DOHH2 (cell line): ENCODE measurements at regions not wholly inside any gene's neighbourhood (a gene's known extent, or its start where the extent isn't known, plus 50 kb on each side); places are given as distances from the start of the nearest gene placed in this dataset.
"Not testable (repeated sequence)": the region's sequence is repeated elsewhere in the genome, so short reads cannot be mapped to it uniquely, and the experiment has no call there.

Source experiments
- H3F3A ChIP-seq: fragments of 200-600 bp; sonication (generic), shearing (Covaris generic); 2 replicates; pipeline ENCODE4 v1.6.0; 2016; ENCODE audit warnings: antibody characterized with exemption, mild to moderate bottlenecking; ENCODE audit not compliant: control insufficient read depth, insufficient read depth
- H3K27ac ChIP-seq: fragments of 200-600 bp; sonication (generic); 2 replicates; pipeline ENCODE4 v1.5.1; 2014; ENCODE audit warnings: low read depth, mild to moderate bottlenecking, low read length, moderate library complexity
- H3K27me3 ChIP-seq: fragments of 200-600 bp; sonication (generic); 2 replicates; pipeline ENCODE4 v1.6.1; 2014; ENCODE audit warnings: mild to moderate bottlenecking, low read length, mixed read lengths; ENCODE audit not compliant: control insufficient read depth
- H3K36me3 ChIP-seq: fragments of 200-600 bp; sonication (generic); 2 replicates; pipeline ENCODE4 v1.6.1; 2014; ENCODE audit warnings: mild to moderate bottlenecking, low read length, moderate library complexity, mixed read lengths; ENCODE audit not compliant: control insufficient read depth
- H3K4me1 ChIP-seq: fragments of 200-600 bp; sonication (generic); 2 replicates; pipeline ENCODE4 v1.6.1; 2014; ENCODE audit warnings: mild to moderate bottlenecking, low read length, mixed read lengths; ENCODE audit not compliant: control insufficient read depth
- H3K4me2 ChIP-seq: fragments of 200-600 bp; sonication (generic); 2 replicates; pipeline ENCODE4 v1.6.0; 2014; ENCODE audit warnings: mild to moderate bottlenecking, low read length, moderate library complexity
- H3K4me3 ChIP-seq: fragments of 200-600 bp; sonication (generic); 2 replicates; pipeline ENCODE4 v1.5.1; 2014; ENCODE audit warnings: mild to moderate bottlenecking, low read length, mixed read lengths
- H3K79me2 ChIP-seq: fragments of 200-600 bp; sonication (generic); 2 replicates; pipeline ENCODE4 v1.6.1; 2014; ENCODE audit warnings: mild to moderate bottlenecking, low read length, mixed read lengths; ENCODE audit not compliant: control insufficient read depth
- H3K9me2 ChIP-seq: fragments of 200-600 bp; sonication (generic); replicated peaks from 2 replicates; pipeline ENCODE4 v1.6.1; 2014; ENCODE audit warnings: mild to moderate bottlenecking, low read length, mixed read lengths; ENCODE audit not compliant: control insufficient read depth
- H3K9me3 ChIP-seq: fragments of 200-600 bp; sonication (generic); 2 replicates; pipeline ENCODE4 v1.6.1; 2014; ENCODE audit warnings: antibody characterized with exemption, low read length, mixed read lengths; ENCODE audit not compliant: control insufficient read depth, insufficient read depth
- H4K20me1 ChIP-seq: fragments of 200-600 bp; sonication (generic); 2 replicates; pipeline ENCODE4 v1.6.0; 2014; ENCODE audit warnings: low read depth, mild to moderate bottlenecking, antibody characterized with exemption, low read length, moderate library complexity; ENCODE audit not compliant: control insufficient read depth, insufficient read depth
- EZH2phosphoT487 ChIP-seq: fragments of 200-600 bp; sonication (generic); IDR thresholded peaks from 2 replicates; pipeline ENCODE4 v1.6.1; 2017; ENCODE audit warnings: borderline replicate concordance, mild to moderate bottlenecking, antibody characterized with exemption, low read length, moderate library complexity, mixed read lengths
- TF ChIP-seq, protein P1 (sequence below): fragments of 200-600 bp; sonication (generic); IDR thresholded peaks from one replicate; pipeline ENCODE4 v1.5.1; 2014; ENCODE audit warnings: antibody characterized with exemption, mild to moderate bottlenecking, low read depth, low read length; ENCODE audit not compliant: poor library complexity, severe bottlenecking

DNA sequence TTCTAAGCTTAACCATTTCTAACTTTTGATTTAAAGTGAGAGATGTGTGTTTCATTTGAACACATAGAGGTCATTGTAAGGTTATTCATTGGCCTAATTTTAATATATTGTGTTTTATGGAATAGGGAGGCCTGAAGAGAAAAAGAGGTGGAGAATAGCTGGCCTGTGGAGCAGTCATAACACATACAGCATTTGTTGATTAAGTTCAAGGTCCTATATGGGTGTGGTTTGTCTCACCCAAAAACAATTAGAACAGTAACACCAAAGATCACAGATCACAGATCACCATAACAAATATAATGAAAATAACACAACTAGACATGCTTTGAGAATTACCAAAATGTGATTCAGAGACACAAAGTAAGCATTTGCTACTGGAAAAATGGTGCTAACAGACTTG lies 252.4 kb upstream of the SPOPL start:
- no peaks in the 10 kb centered on the region for H3F3A ChIP-seq
- H3K79me2 ChIP-seq = no peaks in the 10 kb centered on the region
- no peaks in the 10 kb centered on the region for H3K9me2 ChIP-seq
- no peaks in the 10 kb centered on the region for H3K27me3 ChIP-seq
- H3K4me1 ChIP-seq = no peaks in the 10 kb centered on the region
- H3K4me3 ChIP-seq = no peak overlapping the region
- no peaks in the 10 kb centered on the region for H3K9me3 ChIP-seq
- no peak for TF ChIP-seq EZH2phosphoT487
- TF ChIP-seq, protein P1, sequence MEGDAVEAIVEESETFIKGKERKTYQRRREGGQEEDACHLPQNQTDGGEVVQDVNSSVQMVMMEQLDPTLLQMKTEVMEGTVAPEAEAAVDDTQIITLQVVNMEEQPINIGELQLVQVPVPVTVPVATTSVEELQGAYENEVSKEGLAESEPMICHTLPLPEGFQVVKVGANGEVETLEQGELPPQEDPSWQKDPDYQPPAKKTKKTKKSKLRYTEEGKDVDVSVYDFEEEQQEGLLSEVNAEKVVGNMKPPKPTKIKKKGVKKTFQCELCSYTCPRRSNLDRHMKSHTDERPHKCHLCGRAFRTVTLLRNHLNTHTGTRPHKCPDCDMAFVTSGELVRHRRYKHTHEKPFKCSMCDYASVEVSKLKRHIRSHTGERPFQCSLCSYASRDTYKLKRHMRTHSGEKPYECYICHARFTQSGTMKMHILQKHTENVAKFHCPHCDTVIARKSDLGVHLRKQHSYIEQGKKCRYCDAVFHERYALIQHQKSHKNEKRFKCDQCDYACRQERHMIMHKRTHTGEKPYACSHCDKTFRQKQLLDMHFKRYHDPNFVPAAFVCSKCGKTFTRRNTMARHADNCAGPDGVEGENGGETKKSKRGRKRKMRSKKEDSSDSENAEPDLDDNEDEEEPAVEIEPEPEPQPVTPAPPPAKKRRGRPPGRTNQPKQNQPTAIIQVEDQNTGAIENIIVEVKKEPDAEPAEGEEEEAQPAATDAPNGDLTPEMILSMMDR = no peak
- H3K4me2 ChIP-seq = no peak overlapping the region
- no peaks in the 10 kb centered on the region for H4K20me1 ChIP-seq
- H3K27ac ChIP-seq = no peak overlapping the region
- H3K36me3 ChIP-seq = no peaks in the 10 kb centered on the region

DNA sequence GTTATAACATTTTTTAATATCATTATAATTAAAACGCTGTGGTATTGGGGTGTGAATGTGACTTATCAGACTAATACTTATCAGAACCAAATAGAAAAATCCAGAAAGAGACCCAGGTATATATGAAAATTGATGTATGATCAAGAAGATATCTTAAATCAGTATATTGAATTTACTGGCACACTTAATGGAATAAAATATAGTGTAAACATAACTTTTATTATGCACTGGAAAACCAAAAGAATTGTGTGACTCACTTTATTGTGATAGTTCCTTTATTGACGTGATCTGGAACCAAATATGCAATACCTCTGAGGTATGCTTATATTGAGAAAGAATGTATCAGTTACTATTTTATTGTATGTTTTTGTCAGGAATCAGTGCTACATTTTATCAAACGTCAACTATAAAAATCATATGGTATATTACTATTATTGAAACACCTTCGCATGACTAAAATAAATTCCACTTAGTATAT lies 250.7 kb upstream of the SPOPL start:
- not testable (repeated sequence) for H3K27me3 ChIP-seq, H3K4me2 ChIP-seq, H3K4me1 ChIP-seq, H3K9me2 ChIP-seq, H4K20me1 ChIP-seq, H3K79me2 ChIP-seq, H3K9me3 ChIP-seq, H3K27ac ChIP-seq, H3K4me3 ChIP-seq, H3F3A ChIP-seq, H3K36me3 ChIP-seq

DNA sequence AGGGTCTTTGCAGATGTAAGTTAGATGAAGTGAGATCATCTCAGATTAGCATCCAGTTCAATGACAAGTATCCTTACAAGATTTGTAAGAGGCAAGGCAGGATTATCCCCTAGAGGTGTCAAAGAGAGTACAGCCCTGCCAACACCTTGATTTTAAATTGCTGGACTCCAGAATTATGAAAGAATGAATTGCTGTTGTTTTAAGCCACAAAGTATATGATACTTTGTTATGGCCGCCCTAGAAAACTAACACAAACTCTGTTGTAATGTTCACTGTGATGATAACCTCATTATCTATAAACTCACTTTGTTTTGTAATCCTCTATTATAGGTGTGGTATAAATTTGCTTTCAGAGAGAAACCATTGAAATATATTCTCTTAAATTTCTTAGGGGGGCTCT lies 249.0 kb upstream of the SPOPL start:
- H3K9me3 ChIP-seq = no peaks in the 10 kb centered on the region
- no peaks in the 10 kb centered on the region for H3K9me2 ChIP-seq
- H3K79me2 ChIP-seq = no peaks in the 10 kb centered on the region
- no peak for TF ChIP-seq EZH2phosphoT487
- TF ChIP-seq, protein P1 = no peak
- H3K27ac ChIP-seq = no peak overlapping the region
- H3K27me3 ChIP-seq = no peaks in the 10 kb centered on the region
- H3K4me1 ChIP-seq = no peaks in the 10 kb centered on the region
- H3F3A ChIP-seq = no peaks in the 10 kb centered on the region
- no peak overlapping the region for H3K4me2 ChIP-seq
- no peaks in the 10 kb centered on the region for H4K20me1 ChIP-seq
- H3K4me3 ChIP-seq = no peak overlapping the region
- H3K36me3 ChIP-seq = no peaks in the 10 kb centered on the region

DNA sequence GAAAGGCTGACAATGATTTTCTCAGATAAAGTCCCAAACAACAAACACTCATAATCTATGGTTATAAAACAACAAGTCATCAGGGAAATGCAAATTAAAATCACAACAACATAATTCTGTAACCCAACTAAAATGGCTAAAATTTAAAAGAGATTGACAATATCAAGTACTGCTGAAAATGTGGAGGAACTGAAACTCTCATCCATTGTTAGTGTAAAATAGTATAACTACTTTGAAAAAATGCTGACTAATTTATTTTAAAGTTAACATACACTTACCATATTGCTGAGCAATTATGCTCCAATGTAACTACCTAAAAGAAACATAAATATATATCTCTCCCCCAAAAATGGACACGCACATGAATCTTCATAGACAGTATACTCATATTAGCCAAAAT lies 245.9 kb upstream of the SPOPL start:
- no peaks in the 10 kb centered on the region for H3K4me1 ChIP-seq
- TF ChIP-seq, protein P1 = no peak
- no peaks in the 10 kb centered on the region for H3K9me3 ChIP-seq
- no peaks in the 10 kb centered on the region for H3K79me2 ChIP-seq
- H3F3A ChIP-seq = no peaks in the 10 kb centered on the region
- H3K4me3 ChIP-seq = no peak overlapping the region
- no peaks in the 10 kb centered on the region for H3K27me3 ChIP-seq
- no peaks in the 10 kb centered on the region for H3K36me3 ChIP-seq
- no peaks in the 10 kb centered on the region for H4K20me1 ChIP-seq
- no peak overlapping the region for H3K4me2 ChIP-seq
- H3K27ac ChIP-seq = no peak overlapping the region
- no peaks in the 10 kb centered on the region for H3K9me2 ChIP-seq
